Testis (tissue), 2 donors: ENCODE measurements at regions not wholly inside any gene's neighbourhood (a gene's known extent, or its start where the extent isn't known, plus 50 kb on each side); places are given as distances from the start of the nearest gene placed in this dataset.

ENCODE experiments used
- DNase-seq: peaks from one replicate; pipeline ENCODE4 v3.0.0-alpha.2; 2019
- H3K27ac ChIP-seq, 2 donors: fragments of 200-600 bp; sonication (generic); one replicate each; pipeline ENCODE4 v1.5.1; 2019
- H3K27me3 ChIP-seq: fragments of 200-600 bp; sonication (generic); one replicate; pipeline ENCODE4 v1.5.1; 2019
- H3K36me3 ChIP-seq: fragments of 200-600 bp; sonication (generic); one replicate; pipeline ENCODE4 v1.5.1; 2017; ENCODE audit warnings: low read depth; ENCODE audit errors: missing control alignments
- H3K4me1 ChIP-seq: fragments of 200-600 bp; sonication (generic); one replicate; pipeline ENCODE4 v1.5.1; 2019
- H3K4me3 ChIP-seq, 2 donors: fragments of 200-600 bp; sonication (generic); one replicate each; pipeline ENCODE4 v1.5.1; 2017 to 2019
- H3K9me3 ChIP-seq: fragments of 200-600 bp; sonication (generic); one replicate; pipeline ENCODE4 v1.5.1; 2017
- CTCF ChIP-seq, 3 experiments: fragments of 450-650 bp in 2 of 3; fragments of 200-600 bp in 1 of 3; sonication (generic) in 1 of 3; IDR thresholded peaks; one replicate each; pipeline ENCODE4 v1.5.1; 2016 to 2019; ENCODE audit warnings: antibody characterized with exemption in 3 of 3, mild to moderate bottlenecking in 2 of 3, moderate library complexity in 1 of 3
- POLR2A ChIP-seq: fragments of 450-650 bp; IDR thresholded peaks from one replicate; pipeline ENCODE4 v1.6.1; 2017; ENCODE audit warnings: antibody characterized with exemption, mild to moderate bottlenecking, moderate library complexity
- WGBS, 2 donors: methylation state at CpG; one replicate each; pipeline ENCODE4 v1.1.5; 2018; 5-methylcytosine and 5-hydroxymethylcytosine counted together
- intact Hi-C: fragments of 100-400 bp; cut with DNase I; formaldehyde crosslinking; loops from one replicate; pipeline ENCODE4 v1.15.1; 2023; ENCODE audit warnings: low total_unique reads

DNA sequence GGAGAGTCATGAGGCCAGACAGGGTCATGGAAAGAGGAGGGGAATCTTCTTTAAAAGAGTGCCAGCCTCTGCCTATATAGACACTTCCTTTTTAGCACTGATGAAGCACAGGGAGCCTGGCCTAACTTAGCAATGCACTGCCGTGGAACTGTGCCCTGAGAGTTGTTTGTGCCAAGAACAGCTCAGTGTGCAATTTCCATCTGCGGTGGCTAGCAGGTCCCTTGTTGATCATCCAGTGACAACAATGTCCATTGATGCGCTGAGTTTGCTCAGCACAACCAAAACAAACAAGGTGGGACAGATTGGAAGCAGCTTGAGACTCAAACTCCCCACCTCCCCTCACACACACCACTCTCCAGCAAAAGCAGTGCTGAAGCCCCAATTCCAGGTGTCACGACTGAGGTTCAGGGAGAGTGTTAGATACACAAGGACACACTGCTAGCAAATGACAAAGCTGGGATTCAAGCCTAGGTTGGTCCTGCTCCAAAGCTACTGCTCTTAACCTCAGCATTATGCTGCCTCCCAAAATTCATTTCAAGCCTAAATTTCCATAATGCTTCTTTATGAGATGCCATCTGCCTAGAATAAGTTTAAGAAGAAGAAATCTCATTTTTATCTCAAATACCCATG is 316.6 kb upstream of the UBE2E2 start:
- 44 to 80% methylated on average over 1 to 4 of the region's 4 CpGs for WGBS, 2 donors
- no peaks in the 10 kb centered on the region for H3K27me3 ChIP-seq
- H3K36me3 ChIP-seq = no peaks in the 10 kb centered on the region
- H3K27ac ChIP-seq = no peak overlapping the region
- H3K9me3 ChIP-seq = no peaks in the 10 kb centered on the region
- intact Hi-C loops = no loop called here
- H3K4me3 ChIP-seq = no peak overlapping the region
- no peak for TF ChIP-seq POLR2A
- TF ChIP-seq CTCF (IDR thresholded peaks at IDR 0.05) = no peak
- DNase-seq = peak; percentile 27
- no peaks in the 10 kb centered on the region for H3K4me1 ChIP-seq

DNA sequence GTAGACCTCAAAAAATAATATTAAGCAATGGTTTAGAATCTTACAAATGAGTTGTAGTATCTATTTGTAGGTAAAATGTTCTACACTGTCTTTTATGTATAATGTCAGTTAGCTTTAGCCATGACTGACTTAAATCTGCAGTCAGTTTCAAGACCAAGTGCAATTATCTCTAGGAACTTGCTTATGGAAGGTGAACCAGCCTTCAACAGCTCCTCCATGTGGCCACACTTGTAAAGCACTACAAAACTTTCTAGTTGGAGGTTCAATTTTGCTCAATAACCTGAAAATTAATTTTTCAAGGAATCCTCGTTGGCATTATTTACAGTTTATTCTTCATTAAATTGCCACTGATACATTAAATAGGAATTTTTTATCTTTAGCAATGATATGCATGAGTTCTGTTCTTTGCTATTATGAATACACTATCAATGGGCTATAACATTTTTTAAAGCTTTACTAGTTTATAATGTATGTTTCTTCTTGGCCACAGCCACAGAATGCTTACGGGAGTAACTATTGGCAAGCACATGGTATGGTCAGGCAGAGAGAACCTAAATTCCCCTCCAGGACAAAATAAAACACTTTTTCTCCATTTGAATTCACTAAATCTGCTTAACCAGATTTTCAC is 315.3 kb upstream of the UBE2E2 start:
- peak; percentile 42 for DNase-seq
- Histone ChIP-seq H3K4me3 (no peak overlapping the region), H3K9me3 (no peaks in the 10 kb centered on the region), H3K4me1 (no peaks in the 10 kb centered on the region), H3K27ac (no peak overlapping the region), H3K27me3 (no peaks in the 10 kb centered on the region), H3K36me3 (no peaks in the 10 kb centered on the region)
- TF ChIP-seq POLR2A (no peak), CTCF (IDR thresholded peaks at IDR 0.05) (peak; percentile 30 to 43 (median 31))
- intact Hi-C loops = no loop called here
- 63 to 64% methylated on average over 2 of the region's 2 CpGs for WGBS, 2 donors

DNA sequence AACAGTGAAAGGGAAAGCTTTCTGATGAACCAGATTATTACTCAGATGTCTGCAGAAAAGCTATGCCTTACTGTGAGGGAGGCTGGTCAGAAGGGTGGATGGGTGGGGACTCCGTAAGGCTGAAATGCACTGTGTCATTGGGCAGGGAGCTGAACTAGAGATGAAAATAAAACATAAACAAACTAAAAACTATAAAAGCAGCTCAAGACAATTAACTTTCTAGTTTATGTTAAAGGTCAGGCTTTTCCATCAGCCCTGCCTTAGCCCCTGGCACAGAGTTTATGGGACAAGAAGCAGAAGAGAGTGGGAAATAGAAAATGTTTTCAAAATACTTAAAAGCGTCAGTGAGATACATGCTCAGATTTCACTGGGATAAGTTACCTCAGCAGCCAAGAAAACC is 310.0 kb upstream of the UBE2E2 start:
- Histone ChIP-seq H3K4me3 (no peak overlapping the region), H3K27ac (no peak overlapping the region), H3K4me1 (no peaks in the 10 kb centered on the region), H3K27me3 (no peaks in the 10 kb centered on the region), H3K36me3 (no peaks in the 10 kb centered on the region), H3K9me3 (no peaks in the 10 kb centered on the region)
- no peak for DNase-seq
- 71 to 84% methylated on average over 2 of the region's 2 CpGs for WGBS, 2 donors
- intact Hi-C loops = no loop called here
- TF ChIP-seq POLR2A (no peak), CTCF (IDR thresholded peaks at IDR 0.05) (no peak)

DNA sequence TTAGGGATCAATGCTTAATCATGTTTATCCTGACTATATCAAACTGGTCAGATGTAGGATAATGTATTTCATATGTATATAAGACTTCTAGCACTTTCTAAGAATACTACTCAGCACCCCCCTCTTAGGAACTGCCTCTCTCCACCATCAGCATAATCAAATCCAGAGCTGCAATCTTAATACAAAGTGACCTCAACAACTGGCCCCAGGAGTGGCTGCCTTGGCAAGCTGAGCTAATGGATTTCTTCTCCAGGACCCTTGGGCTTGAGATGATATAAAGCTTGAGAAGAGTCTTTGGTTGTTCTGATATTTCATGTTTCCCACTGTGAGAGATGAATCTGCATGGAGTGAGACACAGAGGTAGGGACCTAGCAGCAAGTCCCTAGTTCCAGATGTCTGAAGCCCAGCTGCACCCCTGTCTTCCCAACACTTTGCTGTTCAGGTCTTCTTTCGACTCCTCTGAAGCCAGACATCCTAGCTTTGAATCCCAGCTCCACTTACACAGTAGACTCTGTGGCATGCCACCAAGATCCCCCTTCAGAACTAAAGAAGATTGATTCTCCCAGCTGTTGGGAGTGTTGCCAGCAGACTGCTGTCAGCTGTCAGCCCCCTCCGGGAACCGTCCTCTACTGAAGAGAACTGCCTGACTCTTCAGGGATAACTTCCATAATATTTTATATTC is 309.3 kb upstream of the UBE2E2 start:
- no peak for DNase-seq
- H3K27ac ChIP-seq = no peak overlapping the region
- intact Hi-C loops = no loop called here
- no peaks in the 10 kb centered on the region for H3K4me1 ChIP-seq
- H3K36me3 ChIP-seq = no peaks in the 10 kb centered on the region
- no peak overlapping the region for H3K4me3 ChIP-seq
- no peaks in the 10 kb centered on the region for H3K27me3 ChIP-seq
- 61 to 69% methylated on average over 3 of the region's 3 CpGs for WGBS, 2 donors
- no peaks in the 10 kb centered on the region for H3K9me3 ChIP-seq
- TF ChIP-seq CTCF (IDR thresholded peaks at IDR 0.05) = no peak
- TF ChIP-seq POLR2A = no peak
